ENCODE measurements at regions not wholly inside any gene's neighbourhood (a gene's known extent, or its start where the extent isn't known, plus 50 kb on each side); places are given as distances from the start of the nearest gene placed in this dataset.

- DNase-seq (ENCODE audit: low read depth in 1 of 2, low spot score in 2 of 2), result no peak
- H4K91ac ChIP-seq (replicated peaks; ENCODE audit: insufficient read length, low read length), result no peak overlapping the region
- no peaks in the 10 kb centered on the region for H4K20me1 ChIP-seq (replicated peaks in 1 of 2; ENCODE audit: control insufficient read depth in 1 of 2, insufficient read depth in 2 of 2, low read length in 2 of 2)
- H3K9me3 ChIP-seq (ENCODE audit: insufficient read depth in 2 of 2, low read depth in 1 of 2, low read length in 1 of 2), result no peaks in the 10 kb centered on the region
- no peak overlapping the region for H3K56ac ChIP-seq (replicated peaks; ENCODE audit: insufficient read length, low read depth, low read length)
- H3K4ac ChIP-seq (replicated peaks; ENCODE audit: insufficient read length, low read depth, low read length), result no peak overlapping the region
- H3K27me3 ChIP-seq (replicated peaks in 1 of 4; ENCODE audit: control insufficient read depth in 3 of 4, extremely low read depth in 1 of 4, insufficient read depth in 3 of 4, low read length in 3 of 4), result no peaks in the 10 kb centered on the region
- H3K4me1 ChIP-seq (replicated peaks in 1 of 4; ENCODE audit: control insufficient read depth in 3 of 4, insufficient read depth in 4 of 4, low read length in 3 of 4), result no peaks in the 10 kb centered on the region
- WGBS, 2 experiments (ENCODE audit: extremely low coverage in 1 of 2, insufficient coverage in 1 of 2, insufficient read length in 1 of 2, insufficient replicate concordance in 2 of 2, low coverage in 1 of 2, low lambda C conversion rate in 2 of 2, missing lambda C conversion rate in 1 of 2), result 90% methylated on average over 3 of the region's 3 CpGs; no CpG with 5 or more reads in 1 of the 2 experiments
- H2BK120ac ChIP-seq (replicated peaks; ENCODE audit: low read depth, low read length), result no peak overlapping the region
- no peaks in the 10 kb centered on the region for H3K23me2 ChIP-seq (ENCODE audit: low read depth, low read length)
- no peak for FAIRE-seq
- CTCF ChIA-PET (ENCODE audit: partially characterized antibody), result no interaction called here
- no peak overlapping the region for H2BK5ac ChIP-seq (ENCODE audit: low read depth, low read length)
- H4K5ac ChIP-seq (ENCODE audit: insufficient read length, low read depth, low read length), result no peak overlapping the region
- H3K36me3 ChIP-seq (ENCODE audit: control insufficient read depth in 2 of 4, insufficient read depth in 4 of 4, low read length in 3 of 4), result no peaks in the 10 kb centered on the region; a peak in 1 of 8 replicates
- no peak overlapping the region for H4K8ac ChIP-seq (ENCODE audit: extremely low read depth, insufficient read depth, low read length)
- H3K4me2 ChIP-seq (ENCODE audit: insufficient read depth in 1 of 2, low read depth in 2 of 2, low read length in 2 of 2), result no peak overlapping the region
- H2AK5ac ChIP-seq (ENCODE audit: low read depth, low read length), result no peak overlapping the region
- no peak overlapping the region for H2AFZ ChIP-seq (ENCODE audit: low read length)
- no peak overlapping the region for H3K14ac ChIP-seq (ENCODE audit: insufficient read length)
- H2BK12ac ChIP-seq (ENCODE audit: low read depth, low read length), result no peak overlapping the region
- H3K27ac ChIP-seq (ENCODE audit: low read depth, low read length), result no peak overlapping the region
- no peak overlapping the region for H3K9ac ChIP-seq (replicated peaks in 1 of 4; ENCODE audit: extremely low read depth in 1 of 4, low read depth in 3 of 4, low read length in 3 of 4)
- H2BK20ac ChIP-seq (ENCODE audit: low read length), result no peak overlapping the region
- H3K23ac ChIP-seq (ENCODE audit: insufficient read length), result no peak overlapping the region
- no peak overlapping the region for H3K18ac ChIP-seq (ENCODE audit: extremely low read depth, low read length)
- no peak overlapping the region for H2BK15ac ChIP-seq (ENCODE audit: low read length)
- H3K4me3 ChIP-seq (ENCODE audit: extremely low read depth in 1 of 4, insufficient read depth in 2 of 4, low read depth in 3 of 4, low read length in 4 of 4), result no peak overlapping the region
- no peaks in the 10 kb centered on the region for H3K79me1 ChIP-seq (ENCODE audit: low read depth, low read length)
- H3K79me2 ChIP-seq (ENCODE audit: control insufficient read depth in 1 of 2, insufficient read depth in 2 of 2, low read length in 2 of 2), result no peaks in the 10 kb centered on the region
- POLR2A ChIA-PET (ENCODE audit: partially characterized antibody), result no interaction called here
- no peak for TF ChIP-seq MAFK (IDR thresholded peaks at IDR 0.05; ENCODE audit: low read depth, low read length)
- no peak for TF ChIP-seq FOSL1 (IDR thresholded peaks at IDR 0.05; ENCODE audit: insufficient read depth, low read depth, low read length)
Observed at GRCh38 chr13:54492995-54493394, 1464.4 kb downstream of the OLFM4 start.

Measured in H1 (cell line).